GM12878 (cell line): ENCODE measurements at regions not wholly inside any gene's neighbourhood (a gene's known extent, or its start where the extent isn't known, plus 50 kb on each side); places are given as distances from the start of the nearest gene placed in this dataset.

Experiments
- ATF2 ChIP-seq: IDR thresholded peaks from 2 replicates; pipeline ENCODE4 v1.6.1; 2012; ENCODE audit warnings: low read length, inconsistent platforms
- ELK1 ChIP-seq: IDR thresholded peaks from 2 replicates; pipeline ENCODE4 v1.6.1; 2012; ENCODE audit warnings: low read depth, low read length, improper control_type of control experiment
- GABPA ChIP-seq: IDR thresholded peaks from 2 replicates; pipeline ENCODE4 v1.6.1; 2014; ENCODE audit warnings: antibody characterized with exemption, low read depth, mild to moderate bottlenecking, inconsistent platforms
- NR2C1 ChIP-seq: fragments of 450-650 bp; IDR thresholded peaks from 2 replicates; pipeline ENCODE4 v1.6.1; 2017; ENCODE audit warnings: antibody characterized with exemption, mild to moderate bottlenecking, moderate library complexity
- NR2F1 ChIP-seq: fragments of 450-650 bp; conservative IDR thresholded peaks from 2 replicates; pipeline ENCODE4 v1.6.1; 2017; ENCODE audit warnings: mild to moderate bottlenecking
- POLR2A ChIP-seq: IDR thresholded peaks from 2 replicates; pipeline ENCODE4 v1.6.1; 2011; ENCODE audit warnings: low read depth, mild to moderate bottlenecking, low read length
- RAD21 ChIP-seq: IDR thresholded peaks from 2 replicates; pipeline ENCODE4 v1.6.1; 2011; ENCODE audit warnings: mild to moderate bottlenecking, low read depth, low read length, moderate library complexity; ENCODE audit not compliant: insufficient read depth
- SMARCA5 ChIP-seq: fragments of 450-650 bp; IDR thresholded peaks from 2 replicates; pipeline ENCODE4 v1.6.1; 2017; ENCODE audit warnings: mild to moderate bottlenecking
- YY1 ChIP-seq: IDR thresholded peaks from 2 replicates; pipeline ENCODE4 v1.6.1; 2011; ENCODE audit warnings: low read depth, mild to moderate bottlenecking, low read length
- ZNF274 ChIP-seq: IDR thresholded peaks from one replicate; pipeline ENCODE4 v1.8.0; 2011; ENCODE audit not compliant: insufficient read length, insufficient read depth
- TF ChIP-seq, protein P1 (sequence below), 3 experiments: IDR thresholded peaks in 2 of 3; conservative IDR thresholded peaks in 1 of 3; 2 replicates each; pipeline ENCODE4 v1.5.1; 2011; ENCODE audit warnings: low read depth in 3 of 3, low read length in 3 of 3, mild to moderate bottlenecking in 3 of 3, control low read depth in 2 of 3, moderate library complexity in 2 of 3, inconsistent platforms in 1 of 3, mixed read lengths in 1 of 3; ENCODE audit not compliant: control insufficient read depth in 2 of 3, insufficient read depth in 1 of 3; ENCODE audit errors: extremely low read depth in 1 of 3
- TF ChIP-seq, protein P2 (sequence below): IDR thresholded peaks from 2 replicates; pipeline ENCODE4 v1.6.1; 2012; ENCODE audit warnings: low read depth, low read length, improper control_type of control experiment
- TF ChIP-seq, protein P3 (sequence below): IDR thresholded peaks from 2 replicates; pipeline ENCODE4 v1.6.1; 2011; ENCODE audit warnings: low read depth, low read length, improper control_type of control experiment, borderline replicate concordance

DNA sequence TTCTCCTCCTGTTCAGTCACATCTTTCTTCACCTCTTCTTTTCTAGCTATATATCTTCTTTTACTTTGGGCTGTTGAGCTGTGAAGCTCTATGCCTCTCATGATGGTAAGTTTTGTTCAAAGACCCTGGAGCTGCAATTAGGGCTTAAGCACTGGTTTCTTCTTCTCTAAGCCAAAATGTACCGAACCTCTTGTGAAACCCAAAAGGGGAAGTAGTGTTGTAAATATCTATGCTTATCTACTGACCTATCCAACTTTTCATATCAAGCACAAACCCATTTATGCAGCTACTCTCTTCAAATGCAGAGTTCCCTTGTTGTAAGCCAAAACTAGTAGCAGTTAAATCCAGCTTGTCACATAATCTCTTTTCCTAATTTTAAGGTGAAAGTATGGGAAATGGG is 123.6 kb upstream of the CD96 start:
- TF ChIP-seq, protein P1, sequence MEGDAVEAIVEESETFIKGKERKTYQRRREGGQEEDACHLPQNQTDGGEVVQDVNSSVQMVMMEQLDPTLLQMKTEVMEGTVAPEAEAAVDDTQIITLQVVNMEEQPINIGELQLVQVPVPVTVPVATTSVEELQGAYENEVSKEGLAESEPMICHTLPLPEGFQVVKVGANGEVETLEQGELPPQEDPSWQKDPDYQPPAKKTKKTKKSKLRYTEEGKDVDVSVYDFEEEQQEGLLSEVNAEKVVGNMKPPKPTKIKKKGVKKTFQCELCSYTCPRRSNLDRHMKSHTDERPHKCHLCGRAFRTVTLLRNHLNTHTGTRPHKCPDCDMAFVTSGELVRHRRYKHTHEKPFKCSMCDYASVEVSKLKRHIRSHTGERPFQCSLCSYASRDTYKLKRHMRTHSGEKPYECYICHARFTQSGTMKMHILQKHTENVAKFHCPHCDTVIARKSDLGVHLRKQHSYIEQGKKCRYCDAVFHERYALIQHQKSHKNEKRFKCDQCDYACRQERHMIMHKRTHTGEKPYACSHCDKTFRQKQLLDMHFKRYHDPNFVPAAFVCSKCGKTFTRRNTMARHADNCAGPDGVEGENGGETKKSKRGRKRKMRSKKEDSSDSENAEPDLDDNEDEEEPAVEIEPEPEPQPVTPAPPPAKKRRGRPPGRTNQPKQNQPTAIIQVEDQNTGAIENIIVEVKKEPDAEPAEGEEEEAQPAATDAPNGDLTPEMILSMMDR (IDR thresholded peaks at IDR 0.05 in 2 of 3, conservative IDR thresholded peaks at IDR 0.05 in 1 of 3; ENCODE audit: control insufficient read depth in 2 of 3, extremely low read depth in 1 of 3, insufficient read depth in 1 of 3, low read depth in 3 of 3, low read length in 3 of 3) = no peak
- TF ChIP-seq ZNF274 (no peak), NR2F1 (no peak), ELK1 (no peak), RAD21 (no peak), GABPA (no peak), NR2C1 (no peak), ATF2 (no peak), POLR2A (no peak), SMARCA5 (no peak), YY1 (no peak)
- TF ChIP-seq, protein P2, sequence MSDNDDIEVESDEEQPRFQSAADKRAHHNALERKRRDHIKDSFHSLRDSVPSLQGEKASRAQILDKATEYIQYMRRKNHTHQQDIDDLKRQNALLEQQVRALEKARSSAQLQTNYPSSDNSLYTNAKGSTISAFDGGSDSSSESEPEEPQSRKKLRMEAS = no peak
- TF ChIP-seq, protein P3, sequence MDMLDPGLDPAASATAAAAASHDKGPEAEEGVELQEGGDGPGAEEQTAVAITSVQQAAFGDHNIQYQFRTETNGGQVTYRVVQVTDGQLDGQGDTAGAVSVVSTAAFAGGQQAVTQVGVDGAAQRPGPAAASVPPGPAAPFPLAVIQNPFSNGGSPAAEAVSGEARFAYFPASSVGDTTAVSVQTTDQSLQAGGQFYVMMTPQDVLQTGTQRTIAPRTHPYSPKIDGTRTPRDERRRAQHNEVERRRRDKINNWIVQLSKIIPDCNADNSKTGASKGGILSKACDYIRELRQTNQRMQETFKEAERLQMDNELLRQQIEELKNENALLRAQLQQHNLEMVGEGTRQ = no peak
